Middle frontal gyrus (tissue), 1 donor: ENCODE measurements at regions not wholly inside any gene's neighbourhood (a gene's known extent, or its start where the extent isn't known, plus 50 kb on each side); places are given as distances from the start of the nearest gene placed in this dataset.

Source experiments
- DNase-seq: peaks from one replicate; pipeline ENCODE4 v3.0.0-alpha.2; 2015; ENCODE audit warnings: low spot score; ENCODE audit errors: extremely low spot score

DNA sequence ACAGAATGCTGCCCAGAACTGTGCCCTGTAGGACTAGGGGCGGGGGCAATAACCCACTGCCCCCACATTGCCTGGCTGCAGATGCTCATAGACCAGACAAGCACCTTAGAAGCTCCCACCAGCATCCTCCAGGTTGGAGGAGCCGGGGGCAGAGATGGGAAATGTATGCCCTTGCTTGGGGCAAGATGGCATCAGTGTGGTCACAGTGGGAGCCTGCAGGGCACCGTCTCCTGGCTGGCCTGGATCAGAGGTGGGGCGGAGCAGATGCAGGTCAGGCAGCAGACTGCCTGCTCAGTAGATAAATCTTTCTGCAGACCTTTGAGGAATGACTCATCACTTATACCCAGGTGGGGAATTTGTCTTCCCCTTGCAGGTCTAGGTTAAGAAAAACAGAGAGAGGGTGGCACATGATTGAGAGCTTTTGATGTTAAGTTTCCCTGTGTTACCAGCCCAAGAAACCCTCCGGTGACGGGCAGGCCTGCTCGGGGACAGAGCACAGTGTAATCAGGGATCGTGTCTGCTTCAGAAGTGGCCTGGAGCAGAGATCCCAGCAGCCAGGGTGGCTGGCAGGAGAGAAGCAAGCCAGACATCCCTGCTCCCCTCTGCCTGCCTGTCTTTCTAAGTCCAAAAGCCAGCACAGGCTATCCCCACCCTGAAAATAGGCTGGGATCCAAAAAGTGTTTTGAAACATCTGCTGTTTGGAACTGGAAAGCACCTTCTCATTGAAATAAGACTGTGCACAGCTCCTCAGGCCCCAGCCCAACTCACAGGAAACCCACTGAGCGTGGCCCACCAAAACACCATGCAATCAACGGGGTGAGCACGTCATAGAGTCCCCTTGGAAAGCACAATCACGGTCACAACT is 50.7 kb upstream of the RPL38 start:
- DNase-seq: no peak

DNA sequence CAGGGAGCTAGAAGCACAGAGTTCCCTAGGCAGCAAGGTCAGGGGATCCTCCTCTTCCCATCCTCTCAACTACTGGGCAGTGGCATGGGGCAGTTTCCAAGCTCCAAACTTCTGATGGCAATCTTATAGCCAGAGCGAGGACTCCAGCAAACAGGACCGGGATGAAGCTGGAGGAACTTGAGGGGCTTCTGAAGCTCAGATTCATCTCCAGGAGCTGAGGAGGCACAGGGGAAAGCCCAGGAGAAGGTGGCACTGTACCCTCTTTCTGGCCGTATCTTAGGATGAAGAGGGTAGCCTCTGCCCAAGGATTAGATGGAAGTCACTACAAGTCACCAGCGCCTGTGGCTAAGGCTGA is 50.0 kb upstream of the RPL38 start:
- DNase-seq: no peak
